ENCODE measurements at regions not wholly inside any gene's neighbourhood (a gene's known extent, or its start where the extent isn't known, plus 50 kb on each side); places are given as distances from the start of the nearest gene placed in this dataset.

DNA sequence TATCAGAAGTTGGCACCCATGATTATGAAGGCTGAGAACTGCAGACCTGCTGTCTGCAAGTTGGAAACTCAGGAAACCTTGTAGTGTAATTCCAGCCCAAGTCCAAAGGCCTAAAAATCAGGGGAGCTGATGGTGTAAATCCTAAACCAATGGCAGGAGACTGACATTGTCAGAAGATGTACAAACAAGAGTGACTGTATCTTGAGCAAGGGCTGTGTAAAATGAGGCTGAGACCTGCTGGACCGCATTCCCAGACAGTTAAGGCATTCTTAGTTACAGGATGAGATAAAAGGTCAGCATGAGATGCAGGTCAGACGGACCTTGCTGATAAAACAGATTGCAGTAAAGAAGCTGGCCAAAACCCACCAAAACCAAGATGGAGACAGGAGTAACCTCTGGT lies 147.7 kb downstream of the COG6 start:
- H3K36me3 Mint-ChIP-seq (ENCODE audit: low read depth) = peaks cover 4% of the 10 kb centered on the region
- CTCF ChIA-PET = interaction anchor here (0.6 kb wide), 1 partner anchor 125 kb away, joined by 3 read pairs; no protein-coding TSS in a partner anchor
- peaks cover 2% of the 10 kb centered on the region for H3K4me1 Mint-ChIP-seq

DNA sequence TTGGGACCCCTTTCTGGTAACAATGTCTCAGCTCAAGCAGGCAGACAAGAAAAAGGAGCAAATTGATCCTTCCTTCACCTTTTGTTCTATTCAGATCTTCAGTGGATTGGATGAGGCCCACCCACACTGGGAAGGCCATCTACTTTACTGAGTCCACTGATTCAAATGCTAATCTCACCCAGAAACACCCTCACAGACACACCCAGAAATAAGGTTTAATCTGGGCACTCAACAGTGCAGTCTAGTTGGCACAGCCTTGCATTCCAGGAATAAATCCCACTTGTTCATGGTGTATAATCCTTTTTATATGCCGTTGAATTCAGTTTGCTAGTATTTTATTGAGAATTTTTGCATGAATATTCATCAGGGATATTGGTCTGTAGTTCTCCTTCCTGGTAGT lies 148.4 kb downstream of the COG6 start:
- Mint-ChIP-seq H3K27ac (no peak overlapping the region), H3K9me3 (peaks cover 11% of the 10 kb centered on the region), H3K36me3 (ENCODE audit: low read depth) (peaks cover 4% of the 10 kb centered on the region), H3K4me1 (peaks cover 2% of the 10 kb centered on the region), H3K4me3 (no peak overlapping the region), H3K27me3 (no peaks in the 10 kb centered on the region)
- no peak for DNase-seq
- CTCF ChIA-PET = no interaction called here
- POLR2A ChIA-PET = no interaction called here

More for the DNA sequence above, 147.7 kb downstream of the COG6 start:
- Mint-ChIP-seq H3K27ac (no peak overlapping the region), H3K27me3 (no peaks in the 10 kb centered on the region), H3K4me3 (no peak overlapping the region), H3K9me3 (peaks cover 11% of the 10 kb centered on the region)
- DNase-seq = no peak
- POLR2A ChIA-PET = no interaction called here

DNA sequence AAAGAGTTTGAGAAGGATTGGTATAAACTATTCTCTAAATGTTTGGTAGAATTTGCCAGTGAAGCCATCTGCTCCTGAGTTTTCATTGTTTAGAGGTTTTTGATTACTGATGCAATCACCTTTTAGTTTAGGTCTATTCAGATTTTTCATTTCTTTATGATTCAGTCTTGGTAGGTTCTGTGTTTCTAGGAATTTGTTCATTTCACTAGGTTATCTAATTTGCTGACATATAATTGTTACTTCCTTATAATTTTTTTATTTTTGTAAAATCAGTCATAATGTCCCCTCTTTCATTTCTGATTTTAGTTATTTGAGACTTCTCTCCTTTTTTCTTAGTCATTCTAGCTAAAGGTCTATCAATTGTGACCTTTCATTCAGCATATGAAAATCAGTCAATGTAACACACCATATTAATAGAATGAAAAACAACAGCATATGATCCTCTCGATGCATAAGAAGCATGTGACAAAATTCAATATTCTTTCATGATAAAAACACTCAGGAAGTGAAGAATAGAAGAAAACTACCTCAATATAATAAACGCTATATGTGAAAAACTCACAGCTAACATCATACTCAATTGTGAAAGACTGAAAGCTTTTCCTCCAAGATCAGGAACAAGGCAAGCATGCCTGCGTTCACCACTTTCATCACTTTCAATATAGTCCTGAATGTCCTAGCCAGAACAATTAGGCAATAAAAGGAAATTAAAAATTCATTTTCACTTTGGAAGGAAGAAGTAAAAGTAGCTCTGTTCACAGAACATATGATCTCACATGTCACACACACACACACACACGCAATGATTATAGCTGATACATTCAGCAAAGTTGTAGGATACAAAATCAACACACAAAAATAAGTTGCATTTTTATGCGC lies 149.1 kb downstream of the COG6 start:
- no peak for DNase-seq
- ChIA-PET CTCF (interaction anchor here (0.6 kb wide), 1 partner anchor 10 kb away, joined by 3 read pairs; no protein-coding TSS in a partner anchor), POLR2A (no interaction called here)
- Mint-ChIP-seq H3K4me3 (no peak overlapping the region), H3K36me3 (ENCODE audit: low read depth) (peaks cover 4% of the 10 kb centered on the region), H3K27ac (no peak overlapping the region), H3K4me1 (peaks cover 2% of the 10 kb centered on the region), H3K27me3 (no peaks in the 10 kb centered on the region), H3K9me3 (peaks cover 9% of the 10 kb centered on the region)

DNA sequence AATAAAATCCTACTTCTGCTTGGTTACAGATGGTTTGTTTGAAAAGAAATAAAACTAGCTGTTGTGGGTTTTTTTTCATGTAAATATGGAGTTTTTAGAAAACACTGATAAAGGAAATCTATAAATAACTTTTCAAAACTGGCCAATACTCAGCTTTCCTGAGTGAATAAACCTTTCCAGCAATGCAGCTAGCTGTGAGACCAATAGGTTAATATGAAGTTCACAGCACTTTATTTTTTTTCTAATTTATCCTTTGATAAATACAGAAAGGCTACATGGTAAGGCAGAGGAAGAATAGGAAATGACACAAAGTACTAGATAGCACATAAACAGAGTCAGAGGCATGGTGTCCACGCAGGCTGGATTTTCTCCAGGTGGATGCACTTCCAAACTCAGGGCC lies 154.0 kb downstream of the COG6 start:
- ChIA-PET POLR2A (no interaction called here), CTCF (interaction anchor here (0.7 kb wide), 1 partner anchor 8 kb away, joined by 4 read pairs; no protein-coding TSS in a partner anchor)
- no peak overlapping the region for H3K4me3 Mint-ChIP-seq
- DNase-seq = no peak
- no peaks in the 10 kb centered on the region for H3K36me3 Mint-ChIP-seq (ENCODE audit: low read depth)
- no peaks in the 10 kb centered on the region for H3K9me3 Mint-ChIP-seq
- no peaks in the 10 kb centered on the region for H3K27me3 Mint-ChIP-seq
- H3K27ac Mint-ChIP-seq = no peak overlapping the region
- H3K4me1 Mint-ChIP-seq = peaks cover 2% of the 10 kb centered on the region

DNA sequence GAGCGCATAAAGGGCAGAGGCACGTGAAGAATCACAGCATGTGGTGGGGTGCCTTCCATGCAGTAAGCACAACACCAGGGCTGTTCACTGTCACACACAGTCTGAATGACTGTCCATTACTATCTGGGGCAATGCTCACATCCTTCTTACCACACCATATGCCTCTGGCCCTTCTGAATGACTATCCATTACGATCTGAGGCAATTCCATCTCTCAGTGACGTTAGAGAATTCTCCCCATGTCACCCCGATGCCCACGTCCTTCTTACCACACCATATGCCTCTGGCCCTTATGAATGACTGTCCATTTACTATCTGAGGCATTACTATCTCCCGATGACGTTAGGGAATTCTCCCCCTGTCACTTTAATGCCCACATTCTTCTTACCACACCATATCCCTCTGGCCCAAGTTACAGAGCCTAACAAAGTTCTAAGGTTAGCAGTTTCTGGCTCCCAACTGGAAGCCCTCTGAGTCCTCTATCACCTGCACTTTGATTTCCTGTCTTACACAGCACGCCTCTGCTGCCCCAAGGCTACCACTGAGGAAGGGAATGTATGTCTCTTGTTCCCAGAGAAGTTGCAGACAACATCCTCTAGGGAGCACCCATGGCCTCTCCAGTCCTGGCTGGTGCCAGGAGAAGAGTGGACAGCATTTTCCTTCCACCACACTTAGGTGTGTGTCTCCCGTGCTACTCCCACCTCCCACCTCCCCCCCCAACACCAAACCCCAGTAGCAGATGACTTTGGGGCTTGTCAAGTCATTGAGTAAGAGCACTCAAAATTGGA lies 154.8 kb downstream of the COG6 start:
- Mint-ChIP-seq H3K4me1 (no peaks in the 10 kb centered on the region), H3K36me3 (ENCODE audit: low read depth) (no peaks in the 10 kb centered on the region), H3K9me3 (no peaks in the 10 kb centered on the region), H3K4me3 (no peak overlapping the region), H3K27ac (no peak overlapping the region), H3K27me3 (no peaks in the 10 kb centered on the region)
- ChIA-PET POLR2A (no interaction called here), CTCF (no interaction called here)
- DNase-seq = no peak

DNA sequence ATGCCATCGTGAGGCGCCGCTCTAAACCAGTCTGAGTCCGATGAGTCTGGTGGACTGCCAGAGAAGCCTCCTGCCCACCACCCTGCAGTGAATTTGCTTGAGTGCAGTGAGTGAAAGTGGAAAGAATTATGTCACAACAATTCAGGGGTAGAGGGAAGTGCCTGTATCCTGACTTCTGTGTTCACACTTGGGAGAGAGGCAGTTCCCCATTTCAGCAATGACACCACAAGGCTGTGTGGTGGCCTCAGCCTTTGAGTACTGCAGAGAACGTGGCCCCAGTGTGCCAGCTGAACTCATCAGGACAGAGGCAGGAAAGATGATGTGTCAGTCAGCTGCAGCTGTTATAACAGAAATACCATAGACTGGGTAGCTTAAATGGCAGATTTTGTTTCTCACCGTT lies 155.6 kb downstream of the COG6 start:
- H3K4me1 Mint-ChIP-seq = no peaks in the 10 kb centered on the region
- H3K27ac Mint-ChIP-seq = no peak overlapping the region
- no peaks in the 10 kb centered on the region for H3K9me3 Mint-ChIP-seq
- no peaks in the 10 kb centered on the region for H3K36me3 Mint-ChIP-seq (ENCODE audit: low read depth)
- H3K27me3 Mint-ChIP-seq = no peaks in the 10 kb centered on the region
- no peak overlapping the region for H3K4me3 Mint-ChIP-seq
- no peak for DNase-seq
- POLR2A ChIA-PET = no interaction called here
- CTCF ChIA-PET = no interaction called here

DNA sequence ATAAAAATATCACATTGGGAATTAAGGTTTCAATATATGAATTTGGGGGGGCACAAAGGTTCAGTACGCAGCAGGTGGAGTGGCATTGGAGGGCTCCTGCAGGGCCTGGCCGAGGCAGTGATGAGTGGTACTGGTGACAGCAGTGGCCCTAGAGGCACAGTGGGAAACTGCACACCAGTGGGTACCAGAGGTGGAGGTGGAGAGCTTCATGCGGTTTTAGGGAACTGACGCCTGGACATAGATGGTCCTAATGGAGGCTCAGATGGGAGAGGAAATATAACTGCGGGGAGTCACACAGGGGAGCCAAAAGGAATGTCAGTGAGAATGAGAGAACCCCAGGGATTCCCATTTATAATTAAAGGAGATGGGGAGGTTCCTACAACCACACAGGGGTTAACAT lies 156.2 kb downstream of the COG6 start:
- Mint-ChIP-seq H3K27ac (no peak overlapping the region), H3K9me3 (no peaks in the 10 kb centered on the region), H3K36me3 (ENCODE audit: low read depth) (no peaks in the 10 kb centered on the region), H3K4me1 (no peaks in the 10 kb centered on the region), H3K27me3 (no peaks in the 10 kb centered on the region), H3K4me3 (no peak overlapping the region)
- POLR2A ChIA-PET = no interaction called here
- no peak for DNase-seq
- CTCF ChIA-PET = interaction anchor here (0.8 kb wide), 1 partner anchor 28 kb away, joined by 4 read pairs; no protein-coding TSS in a partner anchor

DNA sequence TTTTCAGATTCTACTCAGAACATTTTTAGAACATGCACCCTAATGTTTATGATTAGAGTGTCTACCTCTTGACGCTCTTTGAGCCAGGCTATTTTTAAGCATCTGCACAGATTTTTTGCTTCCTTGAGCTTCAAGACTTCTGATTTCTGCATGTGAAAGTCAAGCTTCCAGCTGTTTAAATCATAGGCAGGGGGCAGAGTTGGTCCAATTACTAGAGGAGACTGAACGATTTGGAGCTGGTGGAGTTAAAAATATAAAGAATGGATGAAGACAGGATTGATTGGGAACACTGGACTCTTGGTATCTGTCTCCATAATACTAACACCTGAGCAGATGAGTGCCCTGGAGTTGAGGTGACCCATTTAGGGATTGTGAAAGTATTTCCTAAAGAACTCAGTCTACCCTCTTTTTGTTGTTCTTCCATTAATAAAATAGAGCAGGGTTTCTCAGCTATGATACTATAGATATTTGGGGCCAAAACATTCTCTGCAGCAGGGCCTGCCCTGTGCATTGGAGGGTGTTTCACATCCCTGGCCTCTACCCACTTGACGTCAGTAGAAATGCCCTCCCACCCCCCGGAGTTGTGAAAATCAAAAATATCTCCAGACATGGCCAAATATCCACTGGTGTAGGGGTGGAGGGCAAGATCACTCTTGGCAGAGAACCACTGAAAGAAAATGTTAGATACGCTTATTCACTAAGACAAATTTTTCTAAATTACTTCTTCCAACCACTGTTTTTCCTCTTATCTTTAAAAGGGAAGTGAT lies 160.1 kb downstream of the COG6 start:
- CTCF ChIA-PET = interaction anchor here (0.5 to 0.7 kb wide), 2 partner anchors 12 to 162 kb away, joined by 3 read pairs; no protein-coding TSS in a partner anchor
- H3K27ac Mint-ChIP-seq = no peak overlapping the region

DNA sequence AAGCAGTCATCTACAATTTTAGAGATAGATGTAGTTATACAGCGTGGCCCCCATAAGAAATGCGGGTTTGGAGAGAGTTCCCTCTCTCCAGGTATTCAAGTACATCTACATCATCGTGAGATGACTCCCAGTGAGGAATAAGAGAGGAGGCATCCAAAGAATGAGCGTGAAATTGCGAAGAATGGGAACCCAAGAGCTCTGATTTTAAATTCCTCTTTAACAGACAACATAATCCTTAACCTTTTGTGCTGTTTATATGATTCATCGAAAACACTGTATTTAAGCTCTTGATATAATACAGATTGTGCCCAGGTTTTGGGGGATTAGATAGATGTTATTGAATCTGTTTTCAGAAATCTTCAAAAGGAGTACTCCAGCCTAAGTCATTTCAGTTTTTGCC lies 161.5 kb downstream of the COG6 start:
- no peak overlapping the region for H3K27ac Mint-ChIP-seq
- ChIA-PET POLR2A (no interaction called here), CTCF (interaction anchor here (0.5 to 1.5 kb wide), 3 partner anchors 8 to 17 kb away, joined by 3 to 5 read pairs (median 4); no protein-coding TSS in a partner anchor)
- no peaks in the 10 kb centered on the region for H3K36me3 Mint-ChIP-seq (ENCODE audit: low read depth)
- H3K27me3 Mint-ChIP-seq = no peaks in the 10 kb centered on the region
- DNase-seq = no peak
- H3K9me3 Mint-ChIP-seq = no peaks in the 10 kb centered on the region
- H3K4me3 Mint-ChIP-seq = no peak overlapping the region
- peaks cover 8% of the 10 kb centered on the region for H3K4me1 Mint-ChIP-seq

More for the DNA sequence above, 160.1 kb downstream of the COG6 start:
- Mint-ChIP-seq H3K27me3 (no peaks in the 10 kb centered on the region), H3K4me3 (no peak overlapping the region), H3K36me3 (ENCODE audit: low read depth) (no peaks in the 10 kb centered on the region), H3K9me3 (no peaks in the 10 kb centered on the region), H3K4me1 (no peaks in the 10 kb centered on the region)
- no peak for DNase-seq
- POLR2A ChIA-PET = no interaction called here

DNA sequence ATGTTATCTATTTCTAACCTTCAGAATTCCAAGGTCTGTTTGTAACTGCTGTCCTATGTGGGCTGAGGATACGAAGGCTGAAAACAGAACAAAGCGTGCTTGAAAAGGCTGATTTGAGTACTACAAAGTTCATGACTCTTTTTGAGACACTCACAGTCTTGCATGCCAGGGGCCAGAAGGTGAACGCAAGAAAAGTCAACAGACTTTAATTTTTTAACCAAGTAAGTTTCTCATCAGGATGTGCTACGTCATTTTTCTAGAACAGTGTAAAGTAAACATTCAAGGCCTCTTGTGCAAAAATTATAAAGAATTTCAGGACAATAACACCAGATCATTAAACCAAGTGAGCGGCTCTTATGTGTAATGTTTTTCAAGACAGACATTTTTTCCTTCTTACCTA lies 163.5 kb downstream of the COG6 start:
- Mint-ChIP-seq H3K4me1 (peaks cover 25% of the 10 kb centered on the region), H3K36me3 (ENCODE audit: low read depth) (no peaks in the 10 kb centered on the region), H3K9me3 (peaks cover 3% of the 10 kb centered on the region), H3K27ac (no peak overlapping the region), H3K27me3 (no peaks in the 10 kb centered on the region), H3K4me3 (no peak overlapping the region)
- POLR2A ChIA-PET = no interaction called here
- CTCF ChIA-PET = no interaction called here
- no peak for DNase-seq

DNA sequence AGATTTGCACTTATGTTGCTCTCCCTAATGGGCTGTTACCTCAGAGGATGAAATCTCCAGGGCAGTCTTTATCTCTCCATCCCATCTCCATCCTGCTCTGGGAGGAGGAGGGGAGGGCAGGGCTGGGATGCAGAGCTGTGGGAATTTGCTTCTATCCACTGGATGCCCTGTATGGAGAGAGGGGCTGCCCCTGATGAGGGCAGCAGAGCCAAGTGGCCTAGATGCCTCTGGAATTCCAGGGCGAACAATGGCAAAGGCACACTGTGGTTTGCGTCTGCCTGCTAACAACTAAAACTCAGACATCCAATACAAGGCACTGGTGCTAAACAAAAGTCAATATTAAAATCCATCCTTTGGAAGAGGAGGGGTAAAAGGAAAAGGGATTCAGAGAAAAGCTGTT lies 165.1 kb downstream of the COG6 start:
- DNase-seq = no peak
- no peaks in the 10 kb centered on the region for H3K36me3 Mint-ChIP-seq (ENCODE audit: low read depth)
- H3K27me3 Mint-ChIP-seq = no peaks in the 10 kb centered on the region
- no peak overlapping the region for H3K27ac Mint-ChIP-seq
- ChIA-PET CTCF (interaction anchor here (1.1 kb wide), 1 partner anchor 12 kb away, joined by 3 read pairs; no protein-coding TSS in a partner anchor), POLR2A (no interaction called here)
- peaks cover 4% of the 10 kb centered on the region for H3K9me3 Mint-ChIP-seq
- H3K4me1 Mint-ChIP-seq = peaks cover 27% of the 10 kb centered on the region
- H3K4me3 Mint-ChIP-seq = no peak overlapping the region

DNA sequence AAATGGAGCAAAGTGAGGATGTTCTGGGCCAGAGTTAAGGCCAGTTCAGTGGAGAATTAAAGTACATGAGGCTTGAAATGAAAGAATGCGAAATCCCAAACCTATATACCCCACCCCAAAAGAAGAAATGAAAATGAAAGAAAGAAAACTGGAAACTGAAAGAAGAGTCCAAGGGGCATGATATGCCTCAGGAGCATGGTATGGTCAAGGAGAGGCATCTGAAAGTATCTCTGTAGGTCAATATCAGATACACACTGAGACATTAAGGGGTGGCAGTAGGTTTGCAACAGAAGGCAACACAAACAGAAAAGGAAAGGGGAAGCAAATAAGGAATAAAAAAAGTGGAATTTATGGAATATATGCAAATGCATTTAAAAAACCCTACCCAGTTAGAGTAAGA lies 166.5 kb downstream of the COG6 start:
- ChIA-PET POLR2A (no interaction called here), CTCF (interaction anchor here (1.1 kb wide), 1 partner anchor 10 kb away, joined by 3 read pairs; no protein-coding TSS in a partner anchor)
- no peak for DNase-seq
- Mint-ChIP-seq H3K4me3 (no peak overlapping the region), H3K36me3 (ENCODE audit: low read depth) (no peaks in the 10 kb centered on the region), H3K4me1 (peaks cover 27% of the 10 kb centered on the region), H3K27me3 (no peaks in the 10 kb centered on the region), H3K27ac (peak overlapping the region; percentile 19), H3K9me3 (peaks cover 4% of the 10 kb centered on the region)
